H1 (cell line): ENCODE measurements at regions not wholly inside any gene's neighbourhood (a gene's known extent, or its start where the extent isn't known, plus 50 kb on each side); places are given as distances from the start of the nearest gene placed in this dataset.

Experiments
- CTCF ChIA-PET: fragments of 300-600 bp; sonication (Branson Sonifier 250); formaldehyde crosslinking; loops from one replicate; lab custom pipeline; 2021; ENCODE audit not compliant: partially characterized antibody; lab: Charles Lee
- POLR2A ChIA-PET: fragments of 300-600 bp; sonication (Branson Sonifier 250); formaldehyde crosslinking; loops from one replicate; lab custom pipeline; 2021; ENCODE audit warnings: inconsistent platforms; ENCODE audit not compliant: partially characterized antibody; lab: Charles Lee
- DNase-seq, 2 experiments: peaks; one replicate each; pipeline versions ENCODE4 v3.0.0 to v3.0.0-alpha.2; 2010 to 2022; ENCODE audit warnings: low spot score in 2 of 2, low read depth in 1 of 2, mixed read lengths in 1 of 2
- FAIRE-seq: peaks from 2 replicates; lab custom pipeline; 2011; peaks lifted over from hg19 to GRCh38; lab: Jason Lieb, UNC
- H2AFZ ChIP-seq: 2 replicates; pipeline ENCODE4 v1.8.1; 2012; ENCODE audit warnings: low read length, inconsistent platforms
- H2AK5ac ChIP-seq: 2 replicates; pipeline ENCODE4 v1.6.1; 2013; ENCODE audit warnings: low read depth, low read length
- H2BK120ac ChIP-seq: replicated peaks from 2 replicates; pipeline ENCODE3; 2013; ENCODE audit warnings: low read depth, low read length, inconsistent platforms
- H2BK12ac ChIP-seq: 2 replicates; pipeline ENCODE4 v1.6.1; 2013; ENCODE audit warnings: low read depth, low read length
- H2BK15ac ChIP-seq: 2 replicates; pipeline ENCODE4 v1.6.1; 2013; ENCODE audit warnings: low read length
- H2BK20ac ChIP-seq: 2 replicates; pipeline ENCODE4 v1.6.1; 2013; ENCODE audit warnings: low read length
- H2BK5ac ChIP-seq: 2 replicates; pipeline ENCODE4 v1.6.1; 2013; ENCODE audit warnings: low read depth, low read length
- H3K14ac ChIP-seq: 2 replicates; pipeline ENCODE4 v1.6.1; 2013; ENCODE audit warnings: inconsistent platforms; ENCODE audit not compliant: insufficient read length
- H3K18ac ChIP-seq: 2 replicates; pipeline ENCODE4 v1.6.1; 2013; ENCODE audit warnings: low read length; ENCODE audit errors: extremely low read depth
- H3K23ac ChIP-seq: 2 replicates; pipeline ENCODE4 v1.6.1; 2013; ENCODE audit warnings: inconsistent platforms; ENCODE audit not compliant: insufficient read length
- H3K23me2 ChIP-seq: 2 replicates; pipeline ENCODE4 v1.6.1; 2013; ENCODE audit warnings: low read depth, low read length
- H3K27ac ChIP-seq: 2 replicates; pipeline ENCODE4 v1.6.1; 2011; ENCODE audit warnings: low read depth, low read length, inconsistent platforms
- H3K27me3 ChIP-seq, 4 experiments: replicated peaks in 1 of 4; 1 replicate in 1 of 4; 2 replicates in 3 of 4; pipeline versions ENCODE4 v1.6.1 to v1.8.1; 2011 to 2013; ENCODE audit warnings: low read length in 3 of 4, mild to moderate bottlenecking in 3 of 4, inconsistent platforms in 2 of 4, mixed read lengths in 2 of 4, moderate library complexity in 1 of 4; ENCODE audit not compliant: control insufficient read depth in 3 of 4, insufficient read depth in 3 of 4; ENCODE audit errors: extremely low read depth in 1 of 4
- H3K36me3 ChIP-seq, 4 experiments: 2 replicates each; pipeline versions ENCODE4 v1.6.1 to v1.8.1; 2011 to 2013; ENCODE audit warnings: mild to moderate bottlenecking in 4 of 4, low read length in 3 of 4, moderate library complexity in 2 of 4, control low read depth in 1 of 4, inconsistent platforms in 1 of 4; ENCODE audit not compliant: insufficient read depth in 4 of 4, control insufficient read depth in 2 of 4
- H3K4ac ChIP-seq: replicated peaks from 2 replicates; pipeline ENCODE3; 2013; ENCODE audit warnings: low read length, low read depth, mixed read lengths, inconsistent platforms; ENCODE audit not compliant: insufficient read length
- H3K4me1 ChIP-seq, 4 experiments: replicated peaks in 1 of 4; 1 replicate in 1 of 4; 2 replicates in 3 of 4; pipeline versions ENCODE4 v1.6.1 to v1.8.1; 2011 to 2013; ENCODE audit warnings: low read length in 3 of 4, inconsistent platforms in 2 of 4, mixed read lengths in 1 of 4; ENCODE audit not compliant: insufficient read depth in 4 of 4, control insufficient read depth in 3 of 4
- H3K4me2 ChIP-seq, 2 experiments: 2 replicates each; pipeline versions ENCODE4 v1.6.1 to v1.8.1; 2011 to 2013; ENCODE audit warnings: low read depth in 2 of 2, low read length in 2 of 2, control low read depth in 1 of 2, inconsistent platforms in 1 of 2, mild to moderate bottlenecking in 1 of 2; ENCODE audit not compliant: insufficient read depth in 1 of 2
- H3K4me3 ChIP-seq, 4 experiments: fragments of 200-600, 300-600 bp in 1 of 4; sonication (generic), shearing (Covaris generic), sonication (Bioruptor Twin) in 1 of 4; 2 replicates each; pipeline versions ENCODE4 v1.5.1 to v1.8.1; 2011 to 2016; ENCODE audit warnings: low read length in 4 of 4, low read depth in 3 of 4, control low read depth in 2 of 4, inconsistent platforms in 2 of 4, mild to moderate bottlenecking in 2 of 4, mixed read lengths in 1 of 4, moderate library complexity in 1 of 4; ENCODE audit not compliant: insufficient read depth in 2 of 4; ENCODE audit errors: extremely low read depth in 1 of 4
- H3K56ac ChIP-seq: replicated peaks from 2 replicates; pipeline ENCODE3; 2013; ENCODE audit warnings: low read depth, mild to moderate bottlenecking, mixed read lengths, low read length, inconsistent platforms; ENCODE audit not compliant: insufficient read length
- H3K79me1 ChIP-seq: 2 replicates; pipeline ENCODE4 v1.6.1; 2013; ENCODE audit warnings: low read depth, low read length, control low read depth
- H3K79me2 ChIP-seq, 2 experiments: 2 replicates each; pipeline versions ENCODE4 v1.6.1 to v1.8.1; 2012 to 2013; ENCODE audit warnings: low read length in 2 of 2, mild to moderate bottlenecking in 2 of 2, inconsistent platforms in 1 of 2; ENCODE audit not compliant: insufficient read depth in 2 of 2, control insufficient read depth in 1 of 2
- H3K9ac ChIP-seq, 4 experiments: replicated peaks in 1 of 4; 1 replicate in 1 of 4; 2 replicates in 3 of 4; pipeline versions ENCODE4 v1.6.1 to v1.8.1; 2011 to 2013; ENCODE audit warnings: low read depth in 3 of 4, low read length in 3 of 4, control low read depth in 2 of 4, mild to moderate bottlenecking in 2 of 4, moderate library complexity in 2 of 4, inconsistent platforms in 1 of 4; ENCODE audit errors: extremely low read depth in 1 of 4
- H3K9me3 ChIP-seq, 2 experiments: 2 replicates each; pipeline versions ENCODE4 v1.6.1 to v1.8.1; 2012 to 2013; ENCODE audit warnings: mild to moderate bottlenecking in 2 of 2, moderate library complexity in 2 of 2, control low read depth in 1 of 2, inconsistent platforms in 1 of 2, low read depth in 1 of 2, low read length in 1 of 2, mixed read lengths in 1 of 2; ENCODE audit not compliant: insufficient read depth in 2 of 2
- H4K20me1 ChIP-seq, 2 experiments: replicated peaks in 1 of 2; 2 replicates each; pipeline versions ENCODE3 to v1.8.1; 2011 to 2013; ENCODE audit warnings: inconsistent platforms in 2 of 2, low read length in 2 of 2, mild to moderate bottlenecking in 1 of 2; ENCODE audit not compliant: insufficient read depth in 2 of 2, control insufficient read depth in 1 of 2
- H4K5ac ChIP-seq: 2 replicates; pipeline ENCODE4 v1.6.1; 2013; ENCODE audit warnings: low read length, low read depth, mixed read lengths, inconsistent platforms; ENCODE audit not compliant: insufficient read length
- H4K8ac ChIP-seq: 2 replicates; pipeline ENCODE4 v1.8.0; 2013; ENCODE audit warnings: mild to moderate bottlenecking, moderate library complexity, low read length, inconsistent platforms; ENCODE audit not compliant: insufficient read depth; ENCODE audit errors: extremely low read depth
- H4K91ac ChIP-seq: replicated peaks from 2 replicates; pipeline ENCODE3; 2013; ENCODE audit warnings: low read length, mixed read lengths, inconsistent platforms; ENCODE audit not compliant: insufficient read length
- NRF1 ChIP-seq: IDR thresholded peaks from 2 replicates; pipeline ENCODE4 v1.6.1; 2011; ENCODE audit warnings: mild to moderate bottlenecking, low read depth, low read length, improper control_type of control experiment
- SP2 ChIP-seq: IDR thresholded peaks from 2 replicates; pipeline ENCODE4 v1.6.1; 2012; ENCODE audit warnings: mild to moderate bottlenecking, low read length, inconsistent platforms
- WGBS, 2 experiments: shearing (Covaris generic) in 1 of 2; methylation state at CpG; one replicate each; pipeline versions ENCODE4 v1.1.6 to v1.1.7; 2013 to 2015; ENCODE audit warnings: low lambda C conversion rate in 2 of 2, mixed read lengths in 2 of 2, inconsistent platforms in 1 of 2, low coverage in 1 of 2, missing lambda C conversion rate in 1 of 2; ENCODE audit not compliant: insufficient replicate concordance in 2 of 2, insufficient coverage in 1 of 2, insufficient read length in 1 of 2; ENCODE audit errors: extremely low coverage in 1 of 2, missing lambda C conversion rate in 1 of 2; 5-methylcytosine and 5-hydroxymethylcytosine counted together

- Histone ChIP-seq H3K23ac (no peak overlapping the region), H2BK20ac (no peak overlapping the region), H4K20me1 (no peaks in the 10 kb centered on the region), H4K8ac (no peak overlapping the region), H3K79me1 (no peaks in the 10 kb centered on the region), H4K5ac (no peak overlapping the region), H3K56ac (no peak overlapping the region), H3K4ac (no peak overlapping the region), H2AK5ac (no peak overlapping the region), H3K4me1 (no peaks in the 10 kb centered on the region; a peak in 1 of 7 replicates), H3K9me3 (no peaks in the 10 kb centered on the region), H2BK12ac (no peak overlapping the region), H3K23me2 (no peaks in the 10 kb centered on the region; the same call in 1 of the 2 replicates), H2AFZ (no peak overlapping the region)
- no peak for FAIRE-seq
- 100% methylated on average over 2 of the region's 2 CpGs; no CpG with 5 or more reads in 1 of the 2 experiments for WGBS, 2 experiments
- CTCF ChIA-PET: interaction anchor here (1.1 kb wide), 1 partner anchor 175 kb away, joined by 5 read pairs; no protein-coding TSS in a partner anchor
- TF ChIP-seq SP2: no peak
- no peak for TF ChIP-seq NRF1
- TF ChIP-seq, all 59 proteins: peak for 0
- POLR2A ChIA-PET: no interaction called here
- H3K79me2 ChIP-seq: no peaks in the 10 kb centered on the region
- no peak overlapping the region for H3K27ac ChIP-seq
- H3K9ac ChIP-seq: no peak overlapping the region
- H3K14ac ChIP-seq: no peak overlapping the region
- H3K27me3 ChIP-seq: no peaks in the 10 kb centered on the region
- H2BK120ac ChIP-seq: no peak overlapping the region
- no peak overlapping the region for H4K91ac ChIP-seq
- no peak overlapping the region for H3K4me2 ChIP-seq
- H2BK5ac ChIP-seq: no peak overlapping the region
- no peaks in the 10 kb centered on the region for H3K36me3 ChIP-seq
- no peak overlapping the region for H3K18ac ChIP-seq
- H3K4me3 ChIP-seq: no peak overlapping the region
- DNase-seq: no peak
- H2BK15ac ChIP-seq: no peak overlapping the region
These were observed 350.4 kb downstream of the MBD2 start for GRCh38 chr18:53874103-53874502.
